GM13976 (cell line): ENCODE measurements at regions not wholly inside any gene's neighbourhood (a gene's known extent, or its start where the extent isn't known, plus 50 kb on each side); places are given as distances from the start of the nearest gene placed in this dataset.
"Not testable (repeated sequence)": the region's sequence is repeated elsewhere in the genome, so short reads cannot be mapped to it uniquely, and the experiment has no call there.

Experiments used
- DNase-seq: peaks from one replicate; pipeline ENCODE4 v3.0.0; 2012; ENCODE audit warnings: low spot score
- CTCF ChIP-seq: IDR thresholded peaks from 2 replicates; pipeline ENCODE4 v1.5.1; 2012; ENCODE audit warnings: borderline replicate concordance, mild to moderate bottlenecking; ENCODE audit not compliant: insufficient read depth; ENCODE audit errors: extremely low read depth, missing control alignments, control extremely low read depth
- in situ Hi-C: fragments of 300-500 bp; cut with MboI; formaldehyde crosslinking; loops from one replicate; pipeline ENCODE4 v1.12.0; 2022; ENCODE audit warnings: low sequenced_read_pairs, mixed read lengths, inconsistent platforms; ENCODE audit not compliant: unreplicated experiment

- no peak for TF ChIP-seq CTCF
- in situ Hi-C loops: no loop called here
- no peak for DNase-seq
Measured at GRCh38 chr16:85240982-85241924, 129.0 kb upstream of the CIBAR2 start.

- no peak for TF ChIP-seq CTCF
- no peak for DNase-seq
- in situ Hi-C loops: no loop called here
Measured at GRCh38 chr16:85242140-85242539, 129.9 kb upstream of the CIBAR2 start.

GRCh38 chr16:85243308-85243707, 131.0 kb upstream of the CIBAR2 start:
- no peak for TF ChIP-seq CTCF
- DNase-seq: no peak
- in situ Hi-C loops: no loop called here

GRCh38 chr16:85244452-85244851, 132.2 kb upstream of the CIBAR2 start:
- DNase-seq, in situ Hi-C loops: not testable (repeated sequence)

GRCh38 chr16:85245307-85246172, 133.3 kb upstream of the CIBAR2 start:
- peak; percentile 79 for DNase-seq
- in situ Hi-C loops: no loop called here
- TF ChIP-seq CTCF: peak; percentile 68

GRCh38 chr16:85246473-85246872, 134.2 kb upstream of the CIBAR2 start:
- TF ChIP-seq CTCF: no peak
- in situ Hi-C loops: no loop called here
- DNase-seq: no peak
